ENCODE measurements at regions not wholly inside any gene's neighbourhood (a gene's known extent, or its start where the extent isn't known, plus 50 kb on each side); places are given as distances from the start of the nearest gene placed in this dataset.
A peak's percentile ranks its signal among the peaks of the same experiment; 100 is the strongest.

GRCh38 chr3:117036259-117036799 is 326.8 kb downstream of the TUSC7 start:
- Histone ChIP-seq H3K4me3 (peak overlapping the region; percentile 39), H4K20me1 (ENCODE audit: insufficient read depth) (no peaks in the 10 kb centered on the region), H3K4me2 (ENCODE audit: unreplicated experiment) (peak overlapping the region; percentile 74), H3K9me3 (ENCODE audit: low read depth) (no peaks in the 10 kb centered on the region), H3K36me3 (ENCODE audit: low read depth) (no peaks in the 10 kb centered on the region), H3K9ac (0 out of 2 replicates have a peak overlapping the region, but pooled peaks have one; percentile 2), H3K9me2 (ENCODE audit: insufficient read depth) (no peaks in the 10 kb centered on the region), H3F3A (ENCODE audit: insufficient read depth) (peaks cover 23% of the 10 kb centered on the region), H2AFZ (peak overlapping the region; percentile 58), H3K4me1 (ENCODE audit: insufficient read depth) (peaks cover 19% of the 10 kb centered on the region), H3K79me2 (ENCODE audit: insufficient read depth) (no peaks in the 10 kb centered on the region), H3K27me3 (replicated peaks; ENCODE audit: insufficient read depth) (no peaks in the 10 kb centered on the region), H3K27ac (peak overlapping the region; percentile 14)
- TF ChIP-seq EZH2phosphoT487 (IDR thresholded peaks at IDR 0.05; ENCODE audit: insufficient read depth, low read depth) = no peak
- in situ Hi-C loops (cut with MboI) = no loop called here
- peak; percentile 71 for DNase-seq
- 1 to 3% methylated on average over 4 of the region's 4 CpGs for WGBS, 2 experiments (ENCODE audit: low coverage in 1 of 2, low lambda C conversion rate in 2 of 2, missing lambda C conversion rate in 2 of 2)

- H4K20me1 ChIP-seq (ENCODE audit: insufficient read depth) = no peaks in the 10 kb centered on the region
- DNase-seq = peak; percentile 32
- H2AFZ ChIP-seq = no peak overlapping the region
- H3K36me3 ChIP-seq (ENCODE audit: low read depth) = no peaks in the 10 kb centered on the region
- H3K27me3 ChIP-seq (replicated peaks; ENCODE audit: insufficient read depth) = no peaks in the 10 kb centered on the region
- H3K4me3 ChIP-seq = no peak overlapping the region
- no peak overlapping the region for H3K9ac ChIP-seq
- 0 to 25% methylated on average over 1 of the region's 1 CpG for WGBS, 2 experiments (ENCODE audit: low coverage in 1 of 2, low lambda C conversion rate in 2 of 2, missing lambda C conversion rate in 2 of 2)
- H3K79me2 ChIP-seq (ENCODE audit: insufficient read depth) = no peaks in the 10 kb centered on the region
- H3K27ac ChIP-seq = no peak overlapping the region
- in situ Hi-C loops (cut with MboI) = no loop called here
- H3F3A ChIP-seq (ENCODE audit: insufficient read depth) = no peaks in the 10 kb centered on the region
- no peaks in the 10 kb centered on the region for H3K9me2 ChIP-seq (ENCODE audit: insufficient read depth)
- H3K4me2 ChIP-seq (ENCODE audit: unreplicated experiment) = no peak overlapping the region
- peaks cover 14% of the 10 kb centered on the region; the same call in 1 of the 2 replicates for H3K4me1 ChIP-seq (ENCODE audit: insufficient read depth)
- H3K9me3 ChIP-seq (ENCODE audit: low read depth) = no peaks in the 10 kb centered on the region
- no peak for TF ChIP-seq EZH2phosphoT487 (IDR thresholded peaks at IDR 0.05; ENCODE audit: insufficient read depth, low read depth)
- TF ChIP-seq EZH2 (IDR thresholded peaks at IDR 0.05; ENCODE audit: insufficient read depth, poor library complexity, severe bottlenecking) = no peak
Observed at GRCh38 chr3:117045143-117045542, 335.6 kb downstream of the TUSC7 start.

GRCh38 chr3:117047951-117048705 is 338.5 kb downstream of the TUSC7 start:
- Histone ChIP-seq H3K79me2 (ENCODE audit: insufficient read depth) (no peaks in the 10 kb centered on the region), H3K4me3 (no peak overlapping the region), H3K4me1 (ENCODE audit: insufficient read depth) (peaks cover 22% of the 10 kb centered on the region), H4K20me1 (ENCODE audit: insufficient read depth) (no peaks in the 10 kb centered on the region), H3K27me3 (replicated peaks; ENCODE audit: insufficient read depth) (no peaks in the 10 kb centered on the region), H3K27ac (no peak overlapping the region), H3F3A (ENCODE audit: insufficient read depth) (no peaks in the 10 kb centered on the region), H3K9me3 (ENCODE audit: low read depth) (no peaks in the 10 kb centered on the region), H3K4me2 (ENCODE audit: unreplicated experiment) (no peak overlapping the region), H3K9me2 (ENCODE audit: insufficient read depth) (no peaks in the 10 kb centered on the region), H3K9ac (no peak overlapping the region), H2AFZ (no peak overlapping the region), H3K36me3 (ENCODE audit: low read depth) (no peaks in the 10 kb centered on the region)
- in situ Hi-C loops (cut with MboI) = no loop called here
- TF ChIP-seq EZH2 (IDR thresholded peaks at IDR 0.05; ENCODE audit: insufficient read depth, poor library complexity, severe bottlenecking) (no peak), EZH2phosphoT487 (IDR thresholded peaks at IDR 0.05; ENCODE audit: insufficient read depth, low read depth) (no peak)
- peak; percentile 54 for DNase-seq

- Histone ChIP-seq H3K9ac (no peak overlapping the region), H3F3A (ENCODE audit: insufficient read depth) (no peaks in the 10 kb centered on the region), H4K20me1 (ENCODE audit: insufficient read depth) (no peaks in the 10 kb centered on the region), H3K4me2 (ENCODE audit: unreplicated experiment) (no peak overlapping the region), H3K9me3 (ENCODE audit: low read depth) (no peaks in the 10 kb centered on the region), H3K4me1 (ENCODE audit: insufficient read depth) (peaks cover 15% of the 10 kb centered on the region; the same call in 1 of the 2 replicates), H3K27me3 (replicated peaks; ENCODE audit: insufficient read depth) (no peaks in the 10 kb centered on the region), H3K27ac (no peak overlapping the region), H3K4me3 (no peak overlapping the region), H3K36me3 (ENCODE audit: low read depth) (no peaks in the 10 kb centered on the region), H3K79me2 (ENCODE audit: insufficient read depth) (no peaks in the 10 kb centered on the region), H3K9me2 (ENCODE audit: insufficient read depth) (no peaks in the 10 kb centered on the region), H2AFZ (no peak overlapping the region)
- TF ChIP-seq EZH2phosphoT487 (IDR thresholded peaks at IDR 0.05; ENCODE audit: insufficient read depth, low read depth) (no peak), EZH2 (IDR thresholded peaks at IDR 0.05; ENCODE audit: insufficient read depth, poor library complexity, severe bottlenecking) (no peak)
- DNase-seq = peak; percentile 56
- WGBS, 2 experiments (ENCODE audit: low coverage in 1 of 2, low lambda C conversion rate in 2 of 2, missing lambda C conversion rate in 2 of 2) = 39 to 46% methylated on average over 5 of the region's 5 CpGs
- in situ Hi-C loops (cut with MboI) = no loop called here
Observed at GRCh38 chr3:117052395-117052794, 342.8 kb downstream of the TUSC7 start.

All from GM23248 (cell line).